Trophoblast cell (in vitro differentiated cells and primary cell): ENCODE measurements at regions not wholly inside any gene's neighbourhood (a gene's known extent, or its start where the extent isn't known, plus 50 kb on each side); places are given as distances from the start of the nearest gene placed in this dataset.

Source experiments
- DNase-seq, 2 donors: peaks; one replicate each; pipeline ENCODE4 v3.0.0-alpha.2; 2016
- H2AFZ ChIP-seq: 2 replicates; pipeline ENCODE4 v1.6.1; 2013; ENCODE audit warnings: low read length, moderate library complexity, mild to moderate bottlenecking; ENCODE audit not compliant: insufficient read depth, poor library complexity
- H2AK5ac ChIP-seq: 2 replicates; pipeline ENCODE4 v1.6.1; 2013; ENCODE audit warnings: mild to moderate bottlenecking, low read length
- H2BK120ac ChIP-seq: 2 replicates; pipeline ENCODE4 v1.6.1; 2013; ENCODE audit warnings: low read length, mild to moderate bottlenecking, moderate library complexity; ENCODE audit not compliant: insufficient read depth, poor library complexity
- H2BK12ac ChIP-seq: 2 replicates; pipeline ENCODE4 v1.6.1; 2013; ENCODE audit warnings: mild to moderate bottlenecking, low read length, moderate library complexity
- H2BK5ac ChIP-seq: 2 replicates; pipeline ENCODE4 v1.6.1; 2013; ENCODE audit warnings: low read length, low read depth, moderate library complexity, mild to moderate bottlenecking; ENCODE audit not compliant: poor library complexity
- H3K14ac ChIP-seq: 2 replicates; pipeline ENCODE4 v1.6.1; 2013; ENCODE audit warnings: mild to moderate bottlenecking, low read length
- H3K18ac ChIP-seq: 2 replicates; pipeline ENCODE4 v1.6.1; 2013; ENCODE audit warnings: mild to moderate bottlenecking, low read length
- H3K23ac ChIP-seq: 2 replicates; pipeline ENCODE4 v1.6.1; 2013; ENCODE audit warnings: low read length
- H3K27ac ChIP-seq: 2 replicates; pipeline ENCODE4 v1.5.1; 2013; ENCODE audit warnings: low read depth, mild to moderate bottlenecking, inconsistent platforms, low read length, moderate library complexity
- H3K27me3 ChIP-seq: 2 replicates; pipeline ENCODE4 v1.6.1; 2013; ENCODE audit warnings: inconsistent platforms, mild to moderate bottlenecking, low read length, moderate library complexity; ENCODE audit not compliant: insufficient read depth
- H3K36me3 ChIP-seq, 2 experiments: 1 replicate in 1 of 2; 2 replicates in 1 of 2; pipeline ENCODE4 v1.6.1; 2013; ENCODE audit warnings: low read length in 2 of 2, mild to moderate bottlenecking in 2 of 2, moderate library complexity in 1 of 2; ENCODE audit not compliant: insufficient read depth in 2 of 2, control insufficient read depth in 1 of 2
- H3K4ac ChIP-seq: 2 replicates; pipeline ENCODE4 v1.6.1; 2013; ENCODE audit warnings: low read depth, mild to moderate bottlenecking, low read length, moderate library complexity
- H3K4me1 ChIP-seq, 2 experiments: 1 replicate in 1 of 2; 2 replicates in 1 of 2; pipeline ENCODE4 v1.6.1; 2013; ENCODE audit warnings: low read length in 2 of 2, mild to moderate bottlenecking in 2 of 2, moderate library complexity in 1 of 2; ENCODE audit not compliant: insufficient read depth in 2 of 2, control insufficient read depth in 1 of 2
- H3K4me2 ChIP-seq: 2 replicates; pipeline ENCODE4 v1.6.1; 2013; ENCODE audit warnings: inconsistent platforms, mild to moderate bottlenecking, low read length, moderate library complexity
- H3K4me3 ChIP-seq: 2 replicates; pipeline ENCODE4 v1.5.1; 2013; ENCODE audit warnings: mild to moderate bottlenecking, low read depth, low read length, inconsistent platforms
- H3K79me1 ChIP-seq: one replicate; pipeline ENCODE4 v1.6.1; 2013; ENCODE audit warnings: low read length
- H3K79me2 ChIP-seq: 2 replicates; pipeline ENCODE4 v1.6.1; 2013; ENCODE audit warnings: low read length, mild to moderate bottlenecking; ENCODE audit not compliant: control insufficient read depth, insufficient read depth, poor library complexity
- H3K9ac ChIP-seq: 2 replicates; pipeline ENCODE4 v1.6.1; 2013; ENCODE audit warnings: mild to moderate bottlenecking, low read length
- H3K9me3 ChIP-seq: 2 replicates; pipeline ENCODE4 v1.6.1; 2013; ENCODE audit warnings: low read depth, mild to moderate bottlenecking, control low read depth, inconsistent platforms, low read length; ENCODE audit not compliant: insufficient read depth
- H4K12ac ChIP-seq: 2 replicates; pipeline ENCODE4 v1.6.1; 2013; ENCODE audit warnings: low read depth, mild to moderate bottlenecking, low read length, moderate library complexity
- H4K8ac ChIP-seq: 2 replicates; pipeline ENCODE4 v1.6.1; 2013; ENCODE audit warnings: low read depth, mild to moderate bottlenecking, low read length, moderate library complexity
- H4K91ac ChIP-seq: one replicate; pipeline ENCODE4 v1.6.1; 2013; ENCODE audit warnings: low read depth, mild to moderate bottlenecking, low read length, moderate library complexity
- WGBS: extraction: QIAGEN DNeasy Blood & Tissue Kit; methylation state at CpG from one replicate; pipeline ENCODE4 v1.1.7; 2013; ENCODE audit warnings: missing lambda C conversion rate; ENCODE audit not compliant: insufficient read length, insufficient coverage; ENCODE audit errors: extremely low coverage; 5-methylcytosine and 5-hydroxymethylcytosine counted together

GRCh38 chr12:92432724-92433441 lies 269.9 kb upstream of the PLEKHG7 start:
- no peaks in the 10 kb centered on the region for H3K79me1 ChIP-seq
- no peaks in the 10 kb centered on the region for H3K79me2 ChIP-seq
- peak in 1 of 2 donors; percentile 19 for DNase-seq
- H4K8ac ChIP-seq: peak overlapping the region; percentile 33
- H3K27me3 ChIP-seq: no peaks in the 10 kb centered on the region
- H2BK120ac ChIP-seq: no peak overlapping the region
- no peak overlapping the region for H2AK5ac ChIP-seq
- no CpG with 5 or more reads among the region's 4 CpGs for WGBS
- H3K9me3 ChIP-seq: no peaks in the 10 kb centered on the region
- H3K4me1 ChIP-seq: no peaks in the 10 kb centered on the region
- H2AFZ ChIP-seq: no peak overlapping the region
- H3K23ac ChIP-seq: no peak overlapping the region
- no peaks in the 10 kb centered on the region for H3K36me3 ChIP-seq
- H3K4me3 ChIP-seq: no peak overlapping the region
- no peak overlapping the region for H4K91ac ChIP-seq
- no peak overlapping the region for H3K14ac ChIP-seq
- no peak overlapping the region for H3K18ac ChIP-seq
- H3K27ac ChIP-seq: no peak overlapping the region
- H3K4ac ChIP-seq: no peak overlapping the region
- H2BK12ac ChIP-seq: no peak overlapping the region
- no peak overlapping the region for H4K12ac ChIP-seq
- no peak overlapping the region for H3K9ac ChIP-seq
- no peak overlapping the region for H2BK5ac ChIP-seq
- no peak overlapping the region for H3K4me2 ChIP-seq

- Histone ChIP-seq H2AFZ (no peak overlapping the region), H3K4me3 (no peak overlapping the region), H4K8ac (no peak overlapping the region), H4K91ac (no peak overlapping the region), H2BK5ac (no peak overlapping the region), H3K79me2 (no peaks in the 10 kb centered on the region), H3K14ac (no peak overlapping the region), H2AK5ac (peak overlapping the region; percentile 35), H3K23ac (no peak overlapping the region), H3K4me2 (no peak overlapping the region), H4K12ac (no peak overlapping the region), H2BK12ac (peak overlapping the region; percentile 15), H3K9ac (no peak overlapping the region), H3K36me3 (no peaks in the 10 kb centered on the region), H3K27me3 (no peaks in the 10 kb centered on the region), H2BK120ac (no peak overlapping the region), H3K4me1 (peaks cover 0 to 2% of the 10 kb centered on the region in 2 experiments), H3K27ac (no peak overlapping the region), H3K9me3 (no peaks in the 10 kb centered on the region), H3K18ac (no peak overlapping the region), H3K79me1 (peaks cover 4% of the 10 kb centered on the region), H3K4ac (no peak overlapping the region)
- WGBS: no CpG with 5 or more reads among the region's 5 CpGs
- no peak for DNase-seq
These were observed 271.6 kb upstream of the PLEKHG7 start for GRCh38 chr12:92431146-92431545.

DNA sequence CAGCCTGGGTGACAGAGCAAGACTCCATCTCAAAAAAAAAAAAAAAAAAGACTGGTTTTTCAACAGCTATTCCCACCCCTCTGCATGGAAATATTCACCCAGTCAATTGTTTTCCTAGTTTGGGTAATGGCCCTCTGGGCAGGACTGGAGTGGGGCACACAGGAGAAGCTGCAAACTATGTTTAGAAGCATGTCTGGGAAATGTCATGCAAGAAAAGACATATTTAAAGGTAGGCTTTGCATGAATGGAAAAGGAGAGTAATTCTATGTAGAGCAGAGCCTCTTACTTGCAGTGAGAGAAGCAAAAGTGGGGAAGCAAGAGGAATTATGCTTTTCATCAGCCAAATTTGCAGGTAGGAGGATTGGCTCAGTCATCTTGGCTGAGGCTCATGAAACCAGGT lies 276.5 kb upstream of the PLEKHG7 start:
- no peaks in the 10 kb centered on the region for H3K79me2 ChIP-seq
- H3K79me1 ChIP-seq: peaks cover 4% of the 10 kb centered on the region
- no peak overlapping the region for H3K4me2 ChIP-seq
- no peak overlapping the region for H4K8ac ChIP-seq
- no peak overlapping the region for H2BK5ac ChIP-seq
- peak overlapping the region; percentile 53 for H3K27ac ChIP-seq
- no peaks in the 10 kb centered on the region for H3K36me3 ChIP-seq
- H3K27me3 ChIP-seq: no peaks in the 10 kb centered on the region
- H4K12ac ChIP-seq: no peak overlapping the region
- H3K4me1 ChIP-seq: peaks cover 0 to 6% of the 10 kb centered on the region in 2 experiments
- no peak overlapping the region for H4K91ac ChIP-seq
- H3K9me3 ChIP-seq: no peaks in the 10 kb centered on the region
- no peak overlapping the region for H3K9ac ChIP-seq
- no peak overlapping the region for H2AK5ac ChIP-seq
- no peak overlapping the region for H2AFZ ChIP-seq
- no peak overlapping the region for H3K14ac ChIP-seq
- no peak overlapping the region for H3K4me3 ChIP-seq
- no peak overlapping the region for H3K18ac ChIP-seq
- H3K4ac ChIP-seq: no peak overlapping the region
- H2BK12ac ChIP-seq: peak overlapping the region; percentile 49
- H3K23ac ChIP-seq: no peak overlapping the region
- no peak overlapping the region for H2BK120ac ChIP-seq
- DNase-seq: no peak

DNA sequence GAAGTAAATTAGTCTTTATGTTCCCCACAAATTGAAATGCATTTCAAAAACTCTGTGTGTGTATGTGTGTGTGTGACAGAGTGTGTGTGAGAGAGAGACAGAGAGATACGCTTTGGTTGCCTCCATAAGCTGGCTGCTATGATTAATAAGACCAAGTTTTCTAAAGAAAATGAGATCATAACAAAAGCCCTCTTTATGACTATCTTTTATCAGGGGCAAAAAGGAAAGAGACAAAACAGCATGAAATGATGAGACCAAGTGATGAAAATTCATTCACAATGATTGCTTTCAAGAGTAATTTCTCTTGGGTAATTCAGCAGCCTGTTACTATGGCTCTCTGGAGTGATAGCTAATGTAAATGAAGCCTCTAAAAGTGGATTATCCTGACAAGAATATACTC lies 277.6 kb upstream of the PLEKHG7 start:
- Histone ChIP-seq H2BK5ac (no peak overlapping the region), H3K79me2 (no peaks in the 10 kb centered on the region), H3K23ac (no peak overlapping the region), H2BK120ac (no peak overlapping the region), H3K14ac (no peak overlapping the region), H3K27ac (no peak overlapping the region), H3K4me2 (no peak overlapping the region), H4K12ac (no peak overlapping the region), H3K36me3 (no peaks in the 10 kb centered on the region), H3K4ac (no peak overlapping the region), H3K79me1 (peaks cover 4% of the 10 kb centered on the region), H2AFZ (no peak overlapping the region), H3K4me1 (peaks cover 0 to 6% of the 10 kb centered on the region in 2 experiments), H4K91ac (no peak overlapping the region), H3K18ac (no peak overlapping the region), H3K4me3 (no peak overlapping the region), H2BK12ac (no peak overlapping the region), H3K9ac (no peak overlapping the region), H3K27me3 (no peaks in the 10 kb centered on the region), H4K8ac (no peak overlapping the region), H2AK5ac (no peak overlapping the region), H3K9me3 (no peaks in the 10 kb centered on the region)
- no CpG with 5 or more reads among the region's 1 CpG for WGBS
- no peak for DNase-seq
